ENCODE measurements at regions not wholly inside any gene's neighbourhood (a gene's known extent, or its start where the extent isn't known, plus 50 kb on each side); places are given as distances from the start of the nearest gene placed in this dataset.

DNA sequence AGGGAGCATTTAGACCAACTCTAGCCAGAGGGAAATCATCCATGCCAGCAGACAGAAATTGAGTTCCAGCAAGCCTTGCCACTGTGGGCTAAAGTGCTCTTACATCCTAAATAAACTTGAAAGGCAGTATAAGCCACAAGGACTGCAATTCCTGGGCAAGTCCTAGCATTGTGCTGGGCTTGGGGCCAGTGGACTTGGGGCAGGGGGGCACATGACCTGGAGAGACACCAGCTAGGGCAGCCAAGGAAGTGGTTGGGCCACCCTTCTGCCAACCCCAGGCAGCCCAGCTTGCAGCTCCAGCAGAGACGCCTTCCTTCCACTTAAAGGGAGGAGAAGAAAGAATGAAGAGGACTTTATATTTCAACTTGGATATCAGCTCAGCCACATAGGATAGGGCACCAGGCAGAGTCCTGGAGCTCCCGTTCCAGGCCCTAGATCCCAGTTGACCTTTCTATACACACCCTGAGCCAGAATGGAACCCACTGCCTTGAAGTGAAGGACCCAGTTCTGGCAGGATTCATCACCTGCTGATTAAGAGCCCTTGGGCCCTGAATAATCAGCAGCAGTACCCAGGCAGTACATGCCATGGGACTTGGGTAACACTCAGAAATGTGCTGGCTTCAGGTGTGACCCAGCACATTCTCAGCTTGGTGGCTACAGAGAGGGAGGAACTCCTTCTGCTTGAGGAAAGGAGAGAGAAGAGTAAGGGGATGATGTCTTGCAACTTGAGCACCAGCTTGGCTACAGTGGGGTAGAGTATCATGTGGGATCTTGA is 153.0 kb downstream of the GNAI1 start:
- TF ChIP-seq, protein P1, sequence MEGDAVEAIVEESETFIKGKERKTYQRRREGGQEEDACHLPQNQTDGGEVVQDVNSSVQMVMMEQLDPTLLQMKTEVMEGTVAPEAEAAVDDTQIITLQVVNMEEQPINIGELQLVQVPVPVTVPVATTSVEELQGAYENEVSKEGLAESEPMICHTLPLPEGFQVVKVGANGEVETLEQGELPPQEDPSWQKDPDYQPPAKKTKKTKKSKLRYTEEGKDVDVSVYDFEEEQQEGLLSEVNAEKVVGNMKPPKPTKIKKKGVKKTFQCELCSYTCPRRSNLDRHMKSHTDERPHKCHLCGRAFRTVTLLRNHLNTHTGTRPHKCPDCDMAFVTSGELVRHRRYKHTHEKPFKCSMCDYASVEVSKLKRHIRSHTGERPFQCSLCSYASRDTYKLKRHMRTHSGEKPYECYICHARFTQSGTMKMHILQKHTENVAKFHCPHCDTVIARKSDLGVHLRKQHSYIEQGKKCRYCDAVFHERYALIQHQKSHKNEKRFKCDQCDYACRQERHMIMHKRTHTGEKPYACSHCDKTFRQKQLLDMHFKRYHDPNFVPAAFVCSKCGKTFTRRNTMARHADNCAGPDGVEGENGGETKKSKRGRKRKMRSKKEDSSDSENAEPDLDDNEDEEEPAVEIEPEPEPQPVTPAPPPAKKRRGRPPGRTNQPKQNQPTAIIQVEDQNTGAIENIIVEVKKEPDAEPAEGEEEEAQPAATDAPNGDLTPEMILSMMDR (IDR thresholded peaks at IDR 0.05; ENCODE audit: low read depth, low read length) = no peak
- TF ChIP-seq MYC (IDR thresholded peaks at IDR 0.05; ENCODE audit: low read depth, low read length) = no peak
- TF ChIP-seq, protein P2, sequence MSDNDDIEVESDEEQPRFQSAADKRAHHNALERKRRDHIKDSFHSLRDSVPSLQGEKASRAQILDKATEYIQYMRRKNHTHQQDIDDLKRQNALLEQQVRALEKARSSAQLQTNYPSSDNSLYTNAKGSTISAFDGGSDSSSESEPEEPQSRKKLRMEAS (IDR thresholded peaks at IDR 0.05; ENCODE audit: low read depth, low read length) = no peak
- no peak for TF ChIP-seq POLR2A (IDR thresholded peaks at IDR 0.05; ENCODE audit: extremely low read depth, insufficient read length)
- DNase-seq (ENCODE audit: low read depth) = no peak

DNA sequence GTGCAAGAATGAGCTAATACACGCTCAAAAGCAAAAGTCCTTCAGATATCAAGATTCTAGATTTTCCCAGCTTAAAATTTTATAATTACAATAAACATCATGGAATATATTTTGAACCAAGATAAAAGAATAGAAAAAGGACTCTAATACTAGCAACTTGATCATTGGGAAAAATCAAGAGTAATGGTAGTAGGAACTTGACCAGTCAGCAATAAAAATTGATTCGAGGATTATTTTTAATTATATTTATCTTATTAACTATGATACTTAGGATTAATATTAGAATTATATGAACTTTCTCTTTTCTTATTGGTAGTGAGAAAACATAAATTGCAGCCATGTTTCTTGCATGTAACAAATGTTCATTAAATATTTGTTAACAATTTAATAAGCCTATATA is 152.0 kb downstream of the GNAI1 start:
- H3K4me3 ChIP-seq (ENCODE audit: low read depth, low read length) = no peak overlapping the region
- TF ChIP-seq, protein P1 (IDR thresholded peaks at IDR 0.05; ENCODE audit: low read depth, low read length) = no peak
- no peak for TF ChIP-seq MYC (IDR thresholded peaks at IDR 0.05; ENCODE audit: low read depth, low read length)
- no peak for TF ChIP-seq POLR2A (IDR thresholded peaks at IDR 0.05; ENCODE audit: extremely low read depth, insufficient read length)
- TF ChIP-seq, protein P2 (IDR thresholded peaks at IDR 0.05; ENCODE audit: low read depth, low read length) = no peak
- no peak for DNase-seq (ENCODE audit: low read depth)

More for the DNA sequence above, 153.0 kb downstream of the GNAI1 start:
- H3K4me3 ChIP-seq (ENCODE audit: low read depth, low read length) = no peak overlapping the region

DNA sequence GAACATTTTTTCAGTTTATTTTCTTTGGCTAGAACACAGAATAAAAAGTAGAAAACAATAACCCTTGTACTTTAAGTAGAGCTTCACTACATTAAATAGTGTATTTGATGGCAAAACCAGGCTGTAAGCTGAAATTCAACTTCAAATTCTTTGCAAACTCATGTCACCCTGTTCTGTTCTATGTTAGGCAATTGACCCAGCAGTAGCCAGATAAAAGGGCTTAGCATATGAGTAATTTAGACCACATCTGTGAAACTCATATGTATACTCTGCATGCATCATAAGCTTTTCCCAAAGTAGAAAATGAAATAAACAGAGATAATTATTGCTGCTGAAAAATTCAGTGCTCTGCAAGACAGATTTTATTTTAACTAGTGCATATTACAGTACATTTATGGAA is 150.2 kb downstream of the GNAI1 start:
- DNase-seq (ENCODE audit: low read depth) = no peak
- no peak for TF ChIP-seq MYC (IDR thresholded peaks at IDR 0.05; ENCODE audit: low read depth, low read length)
- TF ChIP-seq, protein P1 (IDR thresholded peaks at IDR 0.05; ENCODE audit: low read depth, low read length) = no peak
- TF ChIP-seq, protein P2 (IDR thresholded peaks at IDR 0.05; ENCODE audit: low read depth, low read length) = no peak
- no peak for TF ChIP-seq POLR2A (IDR thresholded peaks at IDR 0.05; ENCODE audit: extremely low read depth, insufficient read length)
- no peak overlapping the region for H3K4me3 ChIP-seq (ENCODE audit: low read depth, low read length)

DNA sequence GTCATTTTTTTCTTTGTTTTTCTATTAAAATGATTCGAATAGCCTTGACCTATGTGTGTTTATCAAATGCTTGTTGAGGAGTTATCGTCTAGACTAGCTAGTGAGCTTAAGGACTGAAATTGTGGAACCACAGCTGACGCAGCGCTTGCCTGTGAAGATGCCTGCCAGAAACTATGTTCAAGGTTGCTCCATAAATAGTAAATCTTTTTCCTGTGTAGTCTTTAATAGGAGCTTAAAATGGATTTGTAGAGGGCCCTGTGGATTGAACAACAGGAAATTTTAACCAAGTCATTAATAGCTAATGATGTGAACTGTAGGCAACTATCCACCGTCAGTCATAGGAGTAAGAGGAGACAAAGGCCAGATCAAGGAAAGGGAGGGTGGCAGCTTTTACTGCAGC is 145.1 kb downstream of the GNAI1 start:
- H3K4me3 ChIP-seq (ENCODE audit: low read depth, low read length) = no peak overlapping the region
- TF ChIP-seq POLR2A (IDR thresholded peaks at IDR 0.05; ENCODE audit: extremely low read depth, insufficient read length) (no peak), MYC (IDR thresholded peaks at IDR 0.05; ENCODE audit: low read depth, low read length) (no peak)
- TF ChIP-seq, protein P2 (IDR thresholded peaks at IDR 0.05; ENCODE audit: low read depth, low read length) = no peak
- TF ChIP-seq, protein P1 (IDR thresholded peaks at IDR 0.05; ENCODE audit: low read depth, low read length) = no peak
- DNase-seq (ENCODE audit: low read depth) = no peak

DNA sequence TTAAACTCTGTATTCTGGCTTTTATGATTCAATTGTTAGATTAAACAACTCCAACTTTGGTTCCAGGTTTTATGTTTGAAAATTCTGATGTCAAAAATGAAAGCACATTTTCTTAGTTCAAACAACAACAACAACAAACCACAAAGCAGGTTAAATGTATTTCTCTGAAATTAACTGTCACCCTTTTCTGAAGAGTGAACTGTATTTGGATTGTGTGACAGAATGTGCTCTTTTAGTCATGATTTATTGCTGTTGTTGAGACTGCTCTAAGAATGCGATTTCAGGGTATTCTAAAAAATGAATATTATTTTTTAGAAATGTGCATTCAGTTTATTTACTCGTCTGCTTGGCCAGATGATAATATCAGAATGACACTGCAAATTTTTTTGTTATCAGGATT is 144.1 kb downstream of the GNAI1 start:
- H3K4me3 ChIP-seq (ENCODE audit: low read depth, low read length) = no peak overlapping the region
- no peak for DNase-seq (ENCODE audit: low read depth)
- TF ChIP-seq, protein P1 (IDR thresholded peaks at IDR 0.05; ENCODE audit: low read depth, low read length) = no peak
